A673 (cell line): ENCODE measurements at regions not wholly inside any gene's neighbourhood (a gene's known extent, or its start where the extent isn't known, plus 50 kb on each side); places are given as distances from the start of the nearest gene placed in this dataset.

Source experiments
- EZH2 ChIP-seq: fragments of 200-600 bp; sonication (generic); IDR thresholded peaks from 2 replicates; pipeline ENCODE4 v1.6.1; 2017; ENCODE audit warnings: borderline replicate concordance, low read depth, mild to moderate bottlenecking, mixed read lengths, antibody characterized with exemption, low read length; ENCODE audit not compliant: poor library complexity, severe bottlenecking
- TF ChIP-seq, protein P1 (sequence below): fragments of 300-800, 200-600 bp; sonication (generic); conservative IDR thresholded peaks from 2 replicates; pipeline ENCODE4 v1.5.1; 2017; ENCODE audit warnings: low read depth, mild to moderate bottlenecking, antibody characterized with exemption, low read length, moderate library complexity, mixed read lengths

DNA sequence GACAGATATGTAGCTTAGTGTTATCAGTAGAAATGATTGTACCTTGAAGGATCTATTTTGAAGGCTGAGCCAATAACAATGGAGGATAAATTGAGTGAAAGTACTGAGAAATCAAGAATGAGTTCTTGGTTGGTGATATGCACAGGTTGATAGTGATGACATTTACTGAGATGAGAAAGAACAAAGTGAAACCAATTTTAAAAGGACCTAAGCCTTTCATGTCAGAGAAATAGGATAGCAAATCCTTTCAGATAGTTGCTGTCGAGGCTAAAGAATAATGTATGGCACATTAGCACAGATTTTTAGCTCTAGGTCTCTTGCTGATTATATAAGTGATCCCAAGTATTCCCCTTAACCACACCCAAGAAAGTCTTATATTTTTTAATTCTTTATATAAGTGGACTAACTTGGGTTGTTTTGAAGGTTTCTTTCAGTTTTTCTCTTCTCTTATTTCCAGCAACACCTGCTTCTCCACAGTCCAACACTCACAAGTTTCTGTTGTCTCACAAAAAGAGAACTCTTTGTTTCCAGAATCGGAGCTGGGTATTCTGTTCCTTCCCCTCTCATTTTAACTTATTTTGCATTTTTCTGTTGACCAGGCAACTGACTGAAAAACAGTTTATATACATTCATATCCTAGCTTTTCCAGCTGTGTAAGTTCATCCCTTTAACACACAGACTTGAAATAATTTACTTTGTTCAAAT is 286.9 kb upstream of the ATP10B start:
- TF ChIP-seq, protein P1, sequence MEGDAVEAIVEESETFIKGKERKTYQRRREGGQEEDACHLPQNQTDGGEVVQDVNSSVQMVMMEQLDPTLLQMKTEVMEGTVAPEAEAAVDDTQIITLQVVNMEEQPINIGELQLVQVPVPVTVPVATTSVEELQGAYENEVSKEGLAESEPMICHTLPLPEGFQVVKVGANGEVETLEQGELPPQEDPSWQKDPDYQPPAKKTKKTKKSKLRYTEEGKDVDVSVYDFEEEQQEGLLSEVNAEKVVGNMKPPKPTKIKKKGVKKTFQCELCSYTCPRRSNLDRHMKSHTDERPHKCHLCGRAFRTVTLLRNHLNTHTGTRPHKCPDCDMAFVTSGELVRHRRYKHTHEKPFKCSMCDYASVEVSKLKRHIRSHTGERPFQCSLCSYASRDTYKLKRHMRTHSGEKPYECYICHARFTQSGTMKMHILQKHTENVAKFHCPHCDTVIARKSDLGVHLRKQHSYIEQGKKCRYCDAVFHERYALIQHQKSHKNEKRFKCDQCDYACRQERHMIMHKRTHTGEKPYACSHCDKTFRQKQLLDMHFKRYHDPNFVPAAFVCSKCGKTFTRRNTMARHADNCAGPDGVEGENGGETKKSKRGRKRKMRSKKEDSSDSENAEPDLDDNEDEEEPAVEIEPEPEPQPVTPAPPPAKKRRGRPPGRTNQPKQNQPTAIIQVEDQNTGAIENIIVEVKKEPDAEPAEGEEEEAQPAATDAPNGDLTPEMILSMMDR: no peak
- no peak for TF ChIP-seq EZH2
